NT2/D1 (cell line): ENCODE measurements at regions not wholly inside any gene's neighbourhood (a gene's known extent, or its start where the extent isn't known, plus 50 kb on each side); places are given as distances from the start of the nearest gene placed in this dataset.

ENCODE experiments used
- DNase-seq: peaks from one replicate; pipeline ENCODE4 v3.0.0-alpha.2; 2011; ENCODE audit warnings: low read depth, low spot score
- H3K27me3 ChIP-seq: 2 replicates; pipeline ENCODE4 v1.6.0; 2011; ENCODE audit warnings: mild to moderate bottlenecking; ENCODE audit not compliant: insufficient read length, insufficient read depth
- H3K36me3 ChIP-seq: 2 replicates; pipeline ENCODE4 v1.6.1; 2011; ENCODE audit warnings: mild to moderate bottlenecking, low read length, mixed read lengths; ENCODE audit not compliant: insufficient read depth, insufficient read length
- H3K4me1 ChIP-seq: 2 replicates; pipeline ENCODE4 v1.5.1; 2011; ENCODE audit not compliant: insufficient read depth, insufficient read length
- H3K4me3 ChIP-seq: 2 replicates; pipeline ENCODE4 v1.5.1; 2011; ENCODE audit warnings: low read depth; ENCODE audit not compliant: insufficient read length
- H3K9ac ChIP-seq: 2 replicates; pipeline ENCODE4 v1.6.0; 2011; ENCODE audit warnings: low read depth; ENCODE audit not compliant: insufficient read length
- H3K9me3 ChIP-seq: 2 replicates; pipeline ENCODE4 v1.5.1; 2011; ENCODE audit warnings: mild to moderate bottlenecking, low read length; ENCODE audit not compliant: insufficient read depth
- SUZ12 ChIP-seq: IDR thresholded peaks from 2 replicates; pipeline ENCODE4 v1.6.1; 2011; ENCODE audit not compliant: insufficient read length, insufficient read depth; ENCODE audit errors: extremely low read depth
- YY1 ChIP-seq: IDR thresholded peaks from 2 replicates; pipeline ENCODE4 v1.6.1; 2011; ENCODE audit not compliant: insufficient read length, insufficient read depth
- ZNF274 ChIP-seq: IDR thresholded peaks from 2 replicates; pipeline ENCODE4 v1.6.1; 2011; ENCODE audit warnings: mild to moderate bottlenecking, low read depth, low read length

- peaks cover 5% of the 10 kb centered on the region for H3K4me1 ChIP-seq
- H3K36me3 ChIP-seq = no peaks in the 10 kb centered on the region
- no peak overlapping the region for H3K4me3 ChIP-seq
- no peak for DNase-seq
- H3K27me3 ChIP-seq = no peaks in the 10 kb centered on the region
- H3K9me3 ChIP-seq = no peaks in the 10 kb centered on the region
- no peak for TF ChIP-seq YY1
- no peak overlapping the region for H3K9ac ChIP-seq
Observed at GRCh38 chr15:77714023-77714422, 81.3 kb upstream of the LINGO1 start.

- H3K36me3 ChIP-seq = no peaks in the 10 kb centered on the region
- TF ChIP-seq SUZ12 (no peak), YY1 (no peak), ZNF274 (no peak)
- H3K4me1 ChIP-seq = peaks cover 5% of the 10 kb centered on the region
- DNase-seq = no peak
- no peaks in the 10 kb centered on the region for H3K9me3 ChIP-seq
- H3K27me3 ChIP-seq = no peaks in the 10 kb centered on the region
- no peak overlapping the region for H3K4me3 ChIP-seq
- H3K9ac ChIP-seq = no peak overlapping the region
Observed at GRCh38 chr15:77713281-77713680, 80.6 kb upstream of the LINGO1 start.

- Histone ChIP-seq H3K4me3 (no peak overlapping the region), H3K36me3 (no peaks in the 10 kb centered on the region), H3K9ac (no peak overlapping the region), H3K4me1 (peaks cover 5% of the 10 kb centered on the region), H3K27me3 (peaks cover 2% of the 10 kb centered on the region), H3K9me3 (no peaks in the 10 kb centered on the region)
- TF ChIP-seq SUZ12 = no peak
- TF ChIP-seq ZNF274 = no peak
- TF ChIP-seq YY1 = no peak
- no peak for DNase-seq
Observed at GRCh38 chr15:77712438-77712837, 79.7 kb upstream of the LINGO1 start.

- Histone ChIP-seq H3K4me3 (no peak overlapping the region), H3K9ac (no peak overlapping the region), H3K36me3 (no peaks in the 10 kb centered on the region), H3K9me3 (no peaks in the 10 kb centered on the region), H3K4me1 (peaks cover 5% of the 10 kb centered on the region), H3K27me3 (peaks cover 6% of the 10 kb centered on the region)
- TF ChIP-seq YY1 (no peak), SUZ12 (no peak), ZNF274 (no peak)
- no peak for DNase-seq
Observed at GRCh38 chr15:77710637-77711036, 77.9 kb upstream of the LINGO1 start.

- TF ChIP-seq ZNF274 (no peak), YY1 (no peak), SUZ12 (no peak)
- H3K9me3 ChIP-seq = no peaks in the 10 kb centered on the region
- no peak overlapping the region for H3K4me3 ChIP-seq
- H3K36me3 ChIP-seq = no peaks in the 10 kb centered on the region
- no peak for DNase-seq
- H3K27me3 ChIP-seq = peaks cover 6% of the 10 kb centered on the region
- H3K4me1 ChIP-seq = peaks cover 5% of the 10 kb centered on the region
- no peak overlapping the region for H3K9ac ChIP-seq
Observed at GRCh38 chr15:77710206-77710605, 77.5 kb upstream of the LINGO1 start.

- H3K27me3 ChIP-seq = peaks cover 6% of the 10 kb centered on the region
- H3K4me3 ChIP-seq = no peak overlapping the region
- H3K4me1 ChIP-seq = peaks cover 5% of the 10 kb centered on the region
- H3K36me3 ChIP-seq = no peaks in the 10 kb centered on the region
- no peak for TF ChIP-seq YY1
- no peak for TF ChIP-seq SUZ12
- no peak for TF ChIP-seq ZNF274
- H3K9me3 ChIP-seq = no peaks in the 10 kb centered on the region
- DNase-seq = no peak
- H3K9ac ChIP-seq = no peak overlapping the region
Observed at GRCh38 chr15:77709135-77709886, 76.6 kb upstream of the LINGO1 start.

- no peak for DNase-seq
- Histone ChIP-seq H3K9me3 (no peaks in the 10 kb centered on the region), H3K36me3 (no peaks in the 10 kb centered on the region), H3K4me1 (no peaks in the 10 kb centered on the region), H3K27me3 (peaks cover 6% of the 10 kb centered on the region), H3K4me3 (no peak overlapping the region), H3K9ac (no peak overlapping the region)
- TF ChIP-seq ZNF274 (no peak), SUZ12 (no peak), YY1 (no peak)
Observed at GRCh38 chr15:77706482-77707244, 74.0 kb upstream of the LINGO1 start.
